H1 (cell line): ENCODE measurements at regions not wholly inside any gene's neighbourhood (a gene's known extent, or its start where the extent isn't known, plus 50 kb on each side); places are given as distances from the start of the nearest gene placed in this dataset.

Experiments
- CEBPB ChIP-seq: IDR thresholded peaks from 2 replicates; pipeline ENCODE4 v1.6.1; 2012; ENCODE audit warnings: low read depth, low read length
- CHD1 ChIP-seq: IDR thresholded peaks from 2 replicates; pipeline ENCODE4 v1.6.1; 2012; ENCODE audit warnings: low read depth, low read length, improper control_type of control experiment
- EZH2 ChIP-seq: fragments of 200-600 bp; sonication (generic); IDR thresholded peaks from 2 replicates; pipeline ENCODE4 v1.7.1; 2012; ENCODE audit warnings: low read depth, mild to moderate bottlenecking, moderate library complexity, low read length, inconsistent platforms; ENCODE audit not compliant: severe bottlenecking
- GTF2F1 ChIP-seq: IDR thresholded peaks from 2 replicates; pipeline ENCODE4 v1.6.1; 2012; ENCODE audit warnings: low read depth, low read length, improper control_type of control experiment, borderline replicate concordance
- MAFK ChIP-seq: IDR thresholded peaks from 2 replicates; pipeline ENCODE4 v1.6.1; 2012; ENCODE audit warnings: low read depth, mild to moderate bottlenecking, improper control_type of control experiment, low read length
- TBP ChIP-seq: IDR thresholded peaks from 2 replicates; pipeline ENCODE4 v1.6.1; 2011; ENCODE audit warnings: low read depth, low read length, improper control_type of control experiment
- TF ChIP-seq, protein P1 (sequence below): fragments of 300-600 bp; sonication (generic); IDR thresholded peaks from 2 replicates; pipeline ENCODE4 v1.7.1; 2012; ENCODE audit warnings: low read length, moderate library complexity, mild to moderate bottlenecking, inconsistent platforms; ENCODE audit not compliant: insufficient replicate concordance
- TF ChIP-seq, protein P2 (sequence below): IDR thresholded peaks from 2 replicates; pipeline ENCODE4 v1.6.1; 2012; ENCODE audit warnings: inconsistent platforms

DNA sequence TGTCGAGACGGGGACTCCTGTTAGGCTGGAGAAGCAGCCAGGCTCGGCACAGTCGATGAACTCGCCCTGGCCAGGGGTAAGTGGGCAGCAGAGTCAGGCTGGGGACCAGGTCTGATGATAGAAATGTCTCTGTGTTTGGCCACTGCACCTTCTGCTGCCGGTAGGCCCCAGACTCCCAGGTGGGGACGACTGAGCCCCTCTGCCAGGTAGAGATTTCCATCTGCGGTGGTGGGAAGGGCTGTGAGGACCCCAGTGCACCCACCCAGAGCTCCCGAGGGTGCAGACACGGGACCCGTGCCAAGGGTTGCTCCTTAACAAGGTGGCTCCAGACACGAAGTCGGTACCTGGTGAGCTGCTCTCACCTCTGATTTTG is 862.5 kb downstream of the TBC1D22A start (continued):
- TF ChIP-seq, protein P1, sequence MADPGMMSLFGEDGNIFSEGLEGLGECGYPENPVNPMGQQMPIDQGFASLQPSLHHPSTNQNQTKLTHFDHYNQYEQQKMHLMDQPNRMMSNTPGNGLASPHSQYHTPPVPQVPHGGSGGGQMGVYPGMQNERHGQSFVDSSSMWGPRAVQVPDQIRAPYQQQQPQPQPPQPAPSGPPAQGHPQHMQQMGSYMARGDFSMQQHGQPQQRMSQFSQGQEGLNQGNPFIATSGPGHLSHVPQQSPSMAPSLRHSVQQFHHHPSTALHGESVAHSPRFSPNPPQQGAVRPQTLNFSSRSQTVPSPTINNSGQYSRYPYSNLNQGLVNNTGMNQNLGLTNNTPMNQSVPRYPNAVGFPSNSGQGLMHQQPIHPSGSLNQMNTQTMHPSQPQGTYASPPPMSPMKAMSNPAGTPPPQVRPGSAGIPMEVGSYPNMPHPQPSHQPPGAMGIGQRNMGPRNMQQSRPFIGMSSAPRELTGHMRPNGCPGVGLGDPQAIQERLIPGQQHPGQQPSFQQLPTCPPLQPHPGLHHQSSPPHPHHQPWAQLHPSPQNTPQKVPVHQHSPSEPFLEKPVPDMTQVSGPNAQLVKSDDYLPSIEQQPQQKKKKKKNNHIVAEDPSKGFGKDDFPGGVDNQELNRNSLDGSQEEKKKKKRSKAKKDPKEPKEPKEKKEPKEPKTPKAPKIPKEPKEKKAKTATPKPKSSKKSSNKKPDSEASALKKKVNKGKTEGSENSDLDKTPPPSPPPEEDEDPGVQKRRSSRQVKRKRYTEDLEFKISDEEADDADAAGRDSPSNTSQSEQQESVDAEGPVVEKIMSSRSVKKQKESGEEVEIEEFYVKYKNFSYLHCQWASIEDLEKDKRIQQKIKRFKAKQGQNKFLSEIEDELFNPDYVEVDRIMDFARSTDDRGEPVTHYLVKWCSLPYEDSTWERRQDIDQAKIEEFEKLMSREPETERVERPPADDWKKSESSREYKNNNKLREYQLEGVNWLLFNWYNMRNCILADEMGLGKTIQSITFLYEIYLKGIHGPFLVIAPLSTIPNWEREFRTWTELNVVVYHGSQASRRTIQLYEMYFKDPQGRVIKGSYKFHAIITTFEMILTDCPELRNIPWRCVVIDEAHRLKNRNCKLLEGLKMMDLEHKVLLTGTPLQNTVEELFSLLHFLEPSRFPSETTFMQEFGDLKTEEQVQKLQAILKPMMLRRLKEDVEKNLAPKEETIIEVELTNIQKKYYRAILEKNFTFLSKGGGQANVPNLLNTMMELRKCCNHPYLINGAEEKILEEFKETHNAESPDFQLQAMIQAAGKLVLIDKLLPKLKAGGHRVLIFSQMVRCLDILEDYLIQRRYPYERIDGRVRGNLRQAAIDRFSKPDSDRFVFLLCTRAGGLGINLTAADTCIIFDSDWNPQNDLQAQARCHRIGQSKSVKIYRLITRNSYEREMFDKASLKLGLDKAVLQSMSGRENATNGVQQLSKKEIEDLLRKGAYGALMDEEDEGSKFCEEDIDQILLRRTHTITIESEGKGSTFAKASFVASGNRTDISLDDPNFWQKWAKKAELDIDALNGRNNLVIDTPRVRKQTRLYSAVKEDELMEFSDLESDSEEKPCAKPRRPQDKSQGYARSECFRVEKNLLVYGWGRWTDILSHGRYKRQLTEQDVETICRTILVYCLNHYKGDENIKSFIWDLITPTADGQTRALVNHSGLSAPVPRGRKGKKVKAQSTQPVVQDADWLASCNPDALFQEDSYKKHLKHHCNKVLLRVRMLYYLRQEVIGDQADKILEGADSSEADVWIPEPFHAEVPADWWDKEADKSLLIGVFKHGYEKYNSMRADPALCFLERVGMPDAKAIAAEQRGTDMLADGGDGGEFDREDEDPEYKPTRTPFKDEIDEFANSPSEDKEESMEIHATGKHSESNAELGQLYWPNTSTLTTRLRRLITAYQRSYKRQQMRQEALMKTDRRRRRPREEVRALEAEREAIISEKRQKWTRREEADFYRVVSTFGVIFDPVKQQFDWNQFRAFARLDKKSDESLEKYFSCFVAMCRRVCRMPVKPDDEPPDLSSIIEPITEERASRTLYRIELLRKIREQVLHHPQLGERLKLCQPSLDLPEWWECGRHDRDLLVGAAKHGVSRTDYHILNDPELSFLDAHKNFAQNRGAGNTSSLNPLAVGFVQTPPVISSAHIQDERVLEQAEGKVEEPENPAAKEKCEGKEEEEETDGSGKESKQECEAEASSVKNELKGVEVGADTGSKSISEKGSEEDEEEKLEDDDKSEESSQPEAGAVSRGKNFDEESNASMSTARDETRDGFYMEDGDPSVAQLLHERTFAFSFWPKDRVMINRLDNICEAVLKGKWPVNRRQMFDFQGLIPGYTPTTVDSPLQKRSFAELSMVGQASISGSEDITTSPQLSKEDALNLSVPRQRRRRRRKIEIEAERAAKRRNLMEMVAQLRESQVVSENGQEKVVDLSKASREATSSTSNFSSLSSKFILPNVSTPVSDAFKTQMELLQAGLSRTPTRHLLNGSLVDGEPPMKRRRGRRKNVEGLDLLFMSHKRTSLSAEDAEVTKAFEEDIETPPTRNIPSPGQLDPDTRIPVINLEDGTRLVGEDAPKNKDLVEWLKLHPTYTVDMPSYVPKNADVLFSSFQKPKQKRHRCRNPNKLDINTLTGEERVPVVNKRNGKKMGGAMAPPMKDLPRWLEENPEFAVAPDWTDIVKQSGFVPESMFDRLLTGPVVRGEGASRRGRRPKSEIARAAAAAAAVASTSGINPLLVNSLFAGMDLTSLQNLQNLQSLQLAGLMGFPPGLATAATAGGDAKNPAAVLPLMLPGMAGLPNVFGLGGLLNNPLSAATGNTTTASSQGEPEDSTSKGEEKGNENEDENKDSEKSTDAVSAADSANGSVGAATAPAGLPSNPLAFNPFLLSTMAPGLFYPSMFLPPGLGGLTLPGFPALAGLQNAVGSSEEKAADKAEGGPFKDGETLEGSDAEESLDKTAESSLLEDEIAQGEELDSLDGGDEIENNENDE: no peak
- no peak for TF ChIP-seq EZH2
- no peak for TF ChIP-seq MAFK
- TF ChIP-seq, protein P2, sequence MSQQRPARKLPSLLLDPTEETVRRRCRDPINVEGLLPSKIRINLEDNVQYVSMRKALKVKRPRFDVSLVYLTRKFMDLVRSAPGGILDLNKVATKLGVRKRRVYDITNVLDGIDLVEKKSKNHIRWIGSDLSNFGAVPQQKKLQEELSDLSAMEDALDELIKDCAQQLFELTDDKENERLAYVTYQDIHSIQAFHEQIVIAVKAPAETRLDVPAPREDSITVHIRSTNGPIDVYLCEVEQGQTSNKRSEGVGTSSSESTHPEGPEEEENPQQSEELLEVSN: no peak
- TF ChIP-seq CEBPB: no peak
- TF ChIP-seq TBP: no peak
- TF ChIP-seq CHD1: no peak
- no peak for TF ChIP-seq GTF2F1
